HG02642 (cell line): ENCODE measurements at regions not wholly inside any gene's neighbourhood (a gene's known extent, or its start where the extent isn't known, plus 50 kb on each side); places are given as distances from the start of the nearest gene placed in this dataset.

ENCODE experiments used
- ATAC-seq: cut with Tn5 transposase; IDR thresholded peaks from one replicate; pipeline ENCODE4 v1.9.1; 2021; ENCODE audit warnings: mild to moderate bottlenecking; ENCODE audit not compliant: unreplicated experiment, poor library complexity

DNA sequence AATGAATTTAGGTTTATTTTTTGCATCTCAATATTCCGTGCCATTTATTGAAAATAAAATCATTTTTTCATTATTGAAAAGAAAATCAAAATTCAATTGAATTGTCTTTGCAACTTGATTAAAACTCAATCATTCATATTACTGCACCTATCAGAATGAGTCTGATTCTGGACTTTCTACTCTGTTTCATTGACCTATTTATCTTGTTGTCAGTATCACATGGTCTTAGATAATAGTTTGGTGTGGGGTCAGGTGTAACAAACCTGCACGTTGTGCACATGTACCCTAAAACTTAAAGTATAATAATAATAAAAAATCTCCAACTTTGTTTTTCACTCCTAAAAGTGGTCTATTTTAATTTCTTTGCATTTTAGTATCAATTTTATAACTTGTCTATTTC is 422.9 kb downstream of the RAD51AP2 start:
- ATAC-seq = no peak

DNA sequence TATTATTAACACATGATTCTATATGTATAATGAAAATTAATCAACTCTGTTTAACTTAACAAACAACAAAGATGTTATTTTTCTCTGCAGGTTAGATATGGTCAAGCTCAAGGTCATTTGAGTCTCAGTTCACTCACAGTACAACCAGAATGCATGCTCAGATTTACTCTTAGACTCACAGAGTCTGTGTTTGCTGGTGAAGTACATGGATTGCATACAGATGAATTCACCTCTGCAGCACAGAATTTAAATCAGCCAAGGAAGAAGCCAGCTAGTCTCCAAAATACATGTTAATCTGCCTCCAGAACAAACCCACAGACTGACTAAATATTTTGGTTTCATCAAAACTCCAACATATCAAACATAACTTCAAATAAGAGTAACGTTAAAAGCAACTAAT is 424.5 kb downstream of the RAD51AP2 start:
- ATAC-seq = no peak

GRCh38 chr2:17086990-17087389 is 421.4 kb upstream of the CYRIA start:
- ATAC-seq = no peak

- ATAC-seq = no peak
These were observed 420.0 kb upstream of the CYRIA start for GRCh38 chr2:17085546-17086202.

DNA sequence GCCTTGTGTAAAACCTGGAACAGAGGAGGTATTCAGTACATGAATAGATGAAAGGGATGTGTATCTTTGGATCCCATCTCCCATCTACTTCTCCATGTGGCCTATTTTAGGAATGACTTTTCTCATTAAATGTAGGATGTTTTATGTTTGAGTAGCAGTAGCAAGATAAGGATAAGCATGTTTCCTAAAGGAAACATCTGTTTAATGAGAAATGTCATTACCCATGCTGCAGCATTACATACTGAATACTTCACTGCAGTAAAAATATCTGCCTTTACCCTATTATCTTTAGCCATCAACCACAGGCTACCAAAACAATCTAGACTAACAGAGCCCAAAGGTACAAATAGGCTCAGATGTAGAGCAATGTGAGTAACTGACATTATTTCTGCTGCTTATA is 419.2 kb upstream of the CYRIA start:
- no peak for ATAC-seq

DNA sequence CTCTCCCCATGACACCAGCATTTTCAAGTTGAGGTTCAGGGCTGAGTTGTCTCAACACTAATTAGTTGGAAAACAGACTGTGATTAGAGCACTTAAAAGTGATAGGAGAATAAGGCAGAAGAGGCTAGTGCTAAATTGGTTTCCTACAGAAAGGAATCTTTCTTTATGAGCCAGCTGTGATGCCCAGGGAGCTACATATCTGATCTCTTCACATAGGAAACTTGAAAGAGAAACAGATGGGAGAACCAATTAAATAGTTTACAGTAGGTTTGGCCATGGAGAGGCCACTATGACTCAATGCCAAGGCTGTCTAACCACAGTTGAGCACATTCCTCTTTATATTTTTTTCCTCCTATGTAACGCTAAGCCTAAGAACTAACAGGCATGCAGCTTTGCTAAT is 418.3 kb upstream of the CYRIA start:
- ATAC-seq = no peak

DNA sequence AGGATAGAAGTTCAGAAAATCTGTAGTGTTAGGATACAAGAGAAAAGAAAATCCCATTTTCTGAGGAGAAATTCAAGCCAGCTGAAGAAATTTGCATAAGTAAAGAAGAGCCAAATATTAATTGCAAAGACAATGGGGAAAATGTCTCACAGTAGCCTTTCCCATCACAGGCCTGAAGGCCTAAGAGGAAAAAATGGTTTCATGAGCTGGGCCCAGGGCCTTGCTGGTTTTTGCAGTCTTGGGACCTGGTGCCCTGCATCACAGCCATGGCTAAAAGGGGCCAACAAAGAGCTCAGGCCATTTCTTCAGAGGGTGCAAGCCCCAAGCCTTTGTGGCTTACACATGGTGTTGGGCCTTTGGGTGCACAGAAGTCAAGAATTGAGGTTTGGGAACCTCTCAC is 413.6 kb upstream of the CYRIA start:
- ATAC-seq = no peak

GRCh38 chr2:17076533-17076932 is 410.9 kb upstream of the CYRIA start:
- no peak for ATAC-seq

DNA sequence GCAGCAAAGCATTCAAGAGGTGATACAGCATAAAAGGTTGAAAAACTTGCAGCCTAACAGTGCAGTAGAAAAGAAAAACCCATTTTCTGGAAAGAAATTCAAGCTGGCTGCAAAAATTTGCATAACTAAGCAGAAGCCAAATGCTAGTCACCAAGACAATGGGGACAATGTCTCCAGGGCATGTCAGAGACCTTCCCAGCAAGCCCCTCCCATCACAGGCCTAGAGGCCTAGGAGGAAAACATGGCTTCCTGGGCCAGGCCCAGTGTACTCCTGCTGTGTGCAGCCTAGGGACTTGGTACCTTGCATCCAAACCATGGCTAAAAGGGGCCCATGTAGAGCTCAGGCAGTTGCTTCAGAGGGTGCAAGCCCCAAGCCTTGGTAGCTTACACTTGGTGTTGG is 405.1 kb upstream of the CYRIA start:
- no peak for ATAC-seq

DNA sequence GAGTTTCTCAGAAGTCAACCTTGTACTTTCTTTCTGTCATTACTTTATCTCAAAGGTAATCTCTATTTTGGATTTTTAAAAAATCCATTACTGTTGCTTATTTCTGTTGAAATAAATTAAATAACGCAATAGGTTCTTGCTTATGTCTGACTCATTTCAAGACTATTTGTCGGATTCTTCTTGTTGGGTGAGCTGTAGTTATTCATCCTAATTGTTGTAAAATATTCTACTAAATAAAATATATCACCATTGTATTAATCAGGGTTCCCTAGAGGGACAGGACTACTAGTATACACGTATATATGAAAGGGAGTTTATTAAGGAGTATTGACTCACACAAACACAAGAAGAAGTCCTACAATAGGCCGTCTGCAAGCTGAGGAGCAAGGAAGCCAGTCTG is 403.9 kb upstream of the CYRIA start:
- ATAC-seq = no peak

GRCh38 chr2:17068021-17068420 is 402.4 kb upstream of the CYRIA start:
- ATAC-seq = no peak

GRCh38 chr2:17065536-17065935 is 399.9 kb upstream of the CYRIA start:
- ATAC-seq = no peak

- no peak for ATAC-seq
These were observed 395.4 kb upstream of the CYRIA start for GRCh38 chr2:17061028-17061427.

GRCh38 chr2:17059458-17059857 is 393.8 kb upstream of the CYRIA start:
- ATAC-seq = no peak

DNA sequence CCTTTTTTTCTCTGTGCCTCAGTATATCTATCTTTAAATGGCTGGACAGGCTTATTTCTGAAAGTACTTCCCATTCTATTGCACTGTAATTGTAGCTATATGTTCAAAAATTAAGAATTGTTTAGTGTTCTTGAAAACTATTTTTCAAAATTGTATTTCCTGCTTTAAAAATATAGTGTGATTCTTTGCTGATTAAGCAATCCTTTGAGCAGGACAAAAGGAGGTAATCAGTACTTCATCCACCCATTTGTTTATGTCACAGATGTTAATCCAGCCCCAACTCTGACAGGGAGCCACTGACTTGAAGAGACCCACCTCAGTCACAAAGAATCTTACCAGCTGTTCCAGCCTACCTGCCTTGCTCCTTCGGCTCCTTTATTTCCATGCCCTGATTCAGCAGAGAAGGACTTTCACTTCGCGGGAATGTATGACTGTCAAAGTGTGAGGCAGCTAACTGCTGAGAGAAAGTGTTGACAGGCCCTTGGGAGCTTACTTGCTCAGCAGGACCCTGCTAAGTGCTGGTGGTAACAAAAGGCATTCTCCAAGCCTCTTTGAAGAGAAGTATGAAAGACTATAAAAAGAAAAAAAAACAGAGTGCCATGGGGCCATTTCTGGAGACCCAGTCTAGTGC is 393.3 kb upstream of the CYRIA start:
- no peak for ATAC-seq

- no peak for ATAC-seq
These were observed 391.7 kb upstream of the CYRIA start for GRCh38 chr2:17057109-17058017.

DNA sequence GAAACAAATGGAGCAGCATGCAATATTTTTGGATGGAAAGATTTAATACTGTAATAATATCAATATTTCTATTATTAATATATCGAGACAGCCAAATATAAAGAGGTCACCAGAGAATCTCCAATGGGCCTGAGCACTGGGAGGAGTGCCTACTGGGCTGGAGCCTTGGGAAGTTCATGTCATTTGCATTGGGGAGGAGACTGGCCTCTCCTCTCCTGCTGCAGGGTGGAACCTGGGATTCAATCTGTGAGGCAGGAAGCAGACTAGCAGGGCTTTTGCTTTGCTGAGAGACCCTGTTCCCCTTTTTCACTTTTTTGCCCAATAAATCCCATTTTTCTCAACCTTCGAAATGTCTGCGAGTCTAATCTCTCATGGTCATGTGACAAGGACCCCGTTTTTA is 390.6 kb upstream of the CYRIA start:
- ATAC-seq = no peak

- no peak for ATAC-seq
These were observed 386.4 kb upstream of the CYRIA start for GRCh38 chr2:17052001-17052400.

DNA sequence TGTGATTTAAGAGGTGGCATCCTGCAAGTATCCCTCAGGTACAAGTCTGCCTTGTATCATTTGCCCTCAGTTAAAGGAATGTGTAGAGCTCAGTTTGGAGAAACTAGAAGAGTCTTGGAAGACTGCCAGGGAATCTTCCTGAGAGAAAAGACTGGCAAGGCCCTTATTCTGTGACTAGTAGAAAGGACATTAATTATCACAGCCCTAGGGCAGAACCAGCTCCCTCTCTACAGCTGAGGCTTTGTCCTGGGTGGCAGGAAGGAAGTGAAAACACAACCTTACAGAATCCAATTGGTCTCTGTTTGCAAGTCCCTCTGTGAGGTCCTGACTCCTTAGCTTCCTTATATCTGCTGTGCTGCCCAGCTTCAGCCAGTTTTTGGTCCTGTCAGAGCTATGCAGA is 385.9 kb upstream of the CYRIA start:
- no peak for ATAC-seq

GRCh38 chr2:17043173-17043572 is 377.5 kb upstream of the CYRIA start:
- no peak for ATAC-seq

- ATAC-seq = no peak
These were observed 370.7 kb upstream of the CYRIA start for GRCh38 chr2:17036361-17036760.
